Panc1 (cell line): ENCODE measurements at regions not wholly inside any gene's neighbourhood (a gene's known extent, or its start where the extent isn't known, plus 50 kb on each side); places are given as distances from the start of the nearest gene placed in this dataset.

ENCODE experiments used
- ATAC-seq: fragments of 200-7000 bp; cut with Tn5 transposase; 2 replicates; pipeline ENCODE4 v1.9.1; 2020; ENCODE audit warnings: mild to moderate bottlenecking, moderate library complexity
- BruUV-seq: library from RNA; stranded (reverse); fragments of 400-500 nt; replicated peaks from 2 replicates; lab custom pipeline; 2021; lab: Mats Ljungman, UMichigan
- CTCF ChIA-PET: fragments of 300-600 bp; sonication (Branson Sonifier 250); formaldehyde crosslinking; loops from one replicate; lab custom pipeline; 2022; ENCODE audit warnings: antibody characterized with exemption; lab: Charles Lee
- POLR2A ChIA-PET: fragments of 300-600 bp; sonication (Branson Sonifier 250); formaldehyde crosslinking; loops from one replicate; lab custom pipeline; 2022; ENCODE audit warnings: antibody characterized with exemption; lab: Charles Lee
- DNase-seq: peaks from one replicate; pipeline ENCODE4 v3.0.0-alpha.2; 2010; ENCODE audit warnings: low read depth, low spot score
- H3K27ac ChIP-seq: 2 replicates; pipeline ENCODE4 v1.5.1; 2011; ENCODE audit warnings: mild to moderate bottlenecking, low read length, inconsistent platforms
- H3K27me3 ChIP-seq: fragments of 200-500 bp; sonication (Bioruptor generic); 2 replicates; pipeline ENCODE4 v1.6.0; 2014; ENCODE audit warnings: low read length, inconsistent platforms; ENCODE audit not compliant: control insufficient read depth, insufficient read depth
- H3K36me3 ChIP-seq: fragments of 200-500 bp; sonication (Bioruptor generic); 2 replicates; pipeline ENCODE4 v1.5.1; 2014; ENCODE audit warnings: inconsistent platforms, mild to moderate bottlenecking, low read length, moderate library complexity; ENCODE audit not compliant: control insufficient read depth, insufficient read depth
- H3K4me1 ChIP-seq: 2 replicates; pipeline ENCODE4 v1.5.1; 2011; ENCODE audit warnings: inconsistent platforms, mild to moderate bottlenecking, low read length, moderate library complexity; ENCODE audit not compliant: control insufficient read depth, insufficient read depth
- H3K4me3 ChIP-seq, 2 experiments: 2 replicates each; pipeline ENCODE4 v1.5.1; 2011 to 2012; ENCODE audit warnings: low read depth in 2 of 2, low read length in 2 of 2, mild to moderate bottlenecking in 2 of 2, inconsistent platforms in 1 of 2, moderate library complexity in 1 of 2
- H3K9me3 ChIP-seq: fragments of 200-500 bp; sonication (Bioruptor generic); 2 replicates; pipeline ENCODE4 v1.5.1; 2014; ENCODE audit warnings: low read depth, mild to moderate bottlenecking, inconsistent platforms, low read length, moderate library complexity; ENCODE audit not compliant: control insufficient read depth, insufficient read depth
- POLR2AphosphoS5 ChIP-seq: IDR thresholded peaks from 2 replicates; pipeline ENCODE4 v1.6.1; 2012; ENCODE audit warnings: mild to moderate bottlenecking, low read depth, low read length, moderate library complexity
- SIN3A ChIP-seq: IDR thresholded peaks from 2 replicates; pipeline ENCODE4 v1.6.1; 2012; ENCODE audit warnings: low read depth, mild to moderate bottlenecking, low read length, moderate library complexity, borderline replicate concordance; ENCODE audit not compliant: insufficient read depth
- TCF7L2 ChIP-seq: IDR thresholded peaks from 2 replicates; pipeline ENCODE4 v1.6.1; 2011; ENCODE audit warnings: mild to moderate bottlenecking, low read depth, low read length, inconsistent platforms
- in situ Hi-C: cut with HindIII; loops from 2 replicates; pipeline ENCODE4 v1.10.0; 2016; ENCODE audit warnings: low sequenced_read_pairs, low pct_unique_long_range_greater_than_20kb
- intact Hi-C: fragments of 100-400 bp; cut with micrococcal nuclease; formaldehyde crosslinking; loops from one replicate; pipeline ENCODE4 v1.10.0; 2022; ENCODE audit not compliant: unreplicated experiment
- TF ChIP-seq, protein P1 (sequence below): fragments of 450-650 bp; IDR thresholded peaks from 2 replicates; pipeline ENCODE4 v1.5.1; 2017; ENCODE audit warnings: mild to moderate bottlenecking
- TF ChIP-seq, protein P2 (sequence below), 2 experiments: IDR thresholded peaks; 2 replicates each; pipeline ENCODE4 v1.6.1; 2011 to 2012; ENCODE audit warnings: low read depth in 2 of 2, control low read depth in 1 of 2, low read length in 1 of 2, mild to moderate bottlenecking in 1 of 2, moderate library complexity in 1 of 2; ENCODE audit not compliant: insufficient read depth in 1 of 2

DNA sequence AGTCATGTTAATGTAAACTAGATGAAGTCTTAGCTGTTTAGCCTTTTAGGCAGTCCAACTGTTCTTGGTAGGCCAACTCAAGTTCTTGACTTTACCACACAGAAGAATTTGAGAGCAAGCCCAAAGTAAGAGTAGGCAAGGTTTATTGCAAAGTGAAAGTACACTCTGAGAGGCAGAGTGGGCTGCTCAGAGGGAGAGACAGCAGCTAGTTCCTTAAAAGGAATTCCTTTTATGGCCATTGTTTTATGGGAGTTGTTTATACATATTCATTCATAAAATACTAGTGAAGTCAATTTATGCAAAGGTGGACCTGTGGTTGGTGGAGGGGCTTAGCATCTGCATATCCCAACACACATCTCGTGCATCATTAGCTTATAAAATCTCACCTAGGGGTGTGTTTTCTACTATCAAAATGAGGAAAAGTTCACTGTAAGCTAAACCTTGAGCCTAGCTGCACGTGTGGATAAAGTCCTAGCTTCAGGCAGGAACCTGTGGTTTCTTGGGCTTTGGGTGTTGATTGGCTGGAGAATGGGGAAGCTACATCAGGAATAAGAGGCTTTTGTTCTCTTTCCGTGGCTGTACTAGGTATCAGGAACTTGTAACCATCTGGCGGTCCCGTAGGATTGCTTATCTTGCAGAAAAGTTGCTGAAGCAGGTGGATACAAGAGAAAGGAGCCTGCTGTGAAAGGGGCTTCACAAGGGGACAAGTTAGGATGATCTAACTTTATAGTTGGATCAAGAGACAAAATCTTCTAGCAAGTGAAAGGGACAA, 110.4 kb upstream of the GULP1 start:
- Histone ChIP-seq H3K4me3 (no peak overlapping the region), H3K36me3 (no peaks in the 10 kb centered on the region), H3K9me3 (no peaks in the 10 kb centered on the region), H3K27ac (no peak overlapping the region), H3K27me3 (no peaks in the 10 kb centered on the region), H3K4me1 (no peaks in the 10 kb centered on the region)
- POLR2A ChIA-PET, result no interaction called here
- no peak for DNase-seq
- CTCF ChIA-PET, result interaction anchor here (0.6 kb wide), 1 partner anchor 681 kb away, joined by 3 read pairs; no protein-coding TSS in a partner anchor
- intact Hi-C loops (no loop called here), in situ Hi-C loops (no loop called here)
- no peak for ATAC-seq
- TF ChIP-seq POLR2AphosphoS5 (no peak), TCF7L2 (no peak), SIN3A (no peak)
- TF ChIP-seq, protein P1, sequence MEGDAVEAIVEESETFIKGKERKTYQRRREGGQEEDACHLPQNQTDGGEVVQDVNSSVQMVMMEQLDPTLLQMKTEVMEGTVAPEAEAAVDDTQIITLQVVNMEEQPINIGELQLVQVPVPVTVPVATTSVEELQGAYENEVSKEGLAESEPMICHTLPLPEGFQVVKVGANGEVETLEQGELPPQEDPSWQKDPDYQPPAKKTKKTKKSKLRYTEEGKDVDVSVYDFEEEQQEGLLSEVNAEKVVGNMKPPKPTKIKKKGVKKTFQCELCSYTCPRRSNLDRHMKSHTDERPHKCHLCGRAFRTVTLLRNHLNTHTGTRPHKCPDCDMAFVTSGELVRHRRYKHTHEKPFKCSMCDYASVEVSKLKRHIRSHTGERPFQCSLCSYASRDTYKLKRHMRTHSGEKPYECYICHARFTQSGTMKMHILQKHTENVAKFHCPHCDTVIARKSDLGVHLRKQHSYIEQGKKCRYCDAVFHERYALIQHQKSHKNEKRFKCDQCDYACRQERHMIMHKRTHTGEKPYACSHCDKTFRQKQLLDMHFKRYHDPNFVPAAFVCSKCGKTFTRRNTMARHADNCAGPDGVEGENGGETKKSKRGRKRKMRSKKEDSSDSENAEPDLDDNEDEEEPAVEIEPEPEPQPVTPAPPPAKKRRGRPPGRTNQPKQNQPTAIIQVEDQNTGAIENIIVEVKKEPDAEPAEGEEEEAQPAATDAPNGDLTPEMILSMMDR, result no peak
- TF ChIP-seq, protein P2, sequence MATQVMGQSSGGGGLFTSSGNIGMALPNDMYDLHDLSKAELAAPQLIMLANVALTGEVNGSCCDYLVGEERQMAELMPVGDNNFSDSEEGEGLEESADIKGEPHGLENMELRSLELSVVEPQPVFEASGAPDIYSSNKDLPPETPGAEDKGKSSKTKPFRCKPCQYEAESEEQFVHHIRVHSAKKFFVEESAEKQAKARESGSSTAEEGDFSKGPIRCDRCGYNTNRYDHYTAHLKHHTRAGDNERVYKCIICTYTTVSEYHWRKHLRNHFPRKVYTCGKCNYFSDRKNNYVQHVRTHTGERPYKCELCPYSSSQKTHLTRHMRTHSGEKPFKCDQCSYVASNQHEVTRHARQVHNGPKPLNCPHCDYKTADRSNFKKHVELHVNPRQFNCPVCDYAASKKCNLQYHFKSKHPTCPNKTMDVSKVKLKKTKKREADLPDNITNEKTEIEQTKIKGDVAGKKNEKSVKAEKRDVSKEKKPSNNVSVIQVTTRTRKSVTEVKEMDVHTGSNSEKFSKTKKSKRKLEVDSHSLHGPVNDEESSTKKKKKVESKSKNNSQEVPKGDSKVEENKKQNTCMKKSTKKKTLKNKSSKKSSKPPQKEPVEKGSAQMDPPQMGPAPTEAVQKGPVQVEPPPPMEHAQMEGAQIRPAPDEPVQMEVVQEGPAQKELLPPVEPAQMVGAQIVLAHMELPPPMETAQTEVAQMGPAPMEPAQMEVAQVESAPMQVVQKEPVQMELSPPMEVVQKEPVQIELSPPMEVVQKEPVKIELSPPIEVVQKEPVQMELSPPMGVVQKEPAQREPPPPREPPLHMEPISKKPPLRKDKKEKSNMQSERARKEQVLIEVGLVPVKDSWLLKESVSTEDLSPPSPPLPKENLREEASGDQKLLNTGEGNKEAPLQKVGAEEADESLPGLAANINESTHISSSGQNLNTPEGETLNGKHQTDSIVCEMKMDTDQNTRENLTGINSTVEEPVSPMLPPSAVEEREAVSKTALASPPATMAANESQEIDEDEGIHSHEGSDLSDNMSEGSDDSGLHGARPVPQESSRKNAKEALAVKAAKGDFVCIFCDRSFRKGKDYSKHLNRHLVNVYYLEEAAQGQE (IDR thresholded peaks at IDR 0.05; ENCODE audit: insufficient read depth in 1 of 2, low read depth in 2 of 2, low read length in 1 of 2), result no peak
- BruUV-seq, result no TSS peak

DNA sequence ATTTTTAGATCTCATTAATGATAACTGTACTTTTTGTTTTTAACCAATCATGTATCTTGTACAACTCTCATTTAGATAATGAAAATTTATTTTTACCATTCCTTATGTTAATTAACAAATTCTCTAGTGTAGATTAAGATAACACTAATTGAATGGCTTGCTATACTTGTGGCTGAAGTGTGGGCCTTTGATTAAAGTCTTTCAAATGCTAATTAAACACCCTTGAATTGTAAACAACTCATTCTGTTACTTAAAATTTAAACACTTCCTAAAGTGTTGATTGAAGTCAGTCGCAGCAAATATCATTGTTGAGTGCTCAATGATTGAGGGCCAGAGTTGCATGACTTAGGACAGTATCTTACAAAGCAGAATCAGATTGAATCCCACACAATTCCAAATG, 109.8 kb upstream of the GULP1 start:
- BruUV-seq, result no TSS peak
- no peaks in the 10 kb centered on the region for H3K4me1 ChIP-seq
- ATAC-seq, result no peak
- H3K4me3 ChIP-seq, result no peak overlapping the region
- CTCF ChIA-PET, result no interaction called here
- no peak for DNase-seq
- POLR2A ChIA-PET, result no interaction called here
- no peaks in the 10 kb centered on the region for H3K36me3 ChIP-seq
- H3K27me3 ChIP-seq, result no peaks in the 10 kb centered on the region
- intact Hi-C loops (no loop called here), in situ Hi-C loops (no loop called here)
- H3K9me3 ChIP-seq, result no peaks in the 10 kb centered on the region
- no peak overlapping the region for H3K27ac ChIP-seq
- TF ChIP-seq TCF7L2 (no peak), POLR2AphosphoS5 (no peak), SIN3A (no peak)
- TF ChIP-seq, protein P2 (IDR thresholded peaks at IDR 0.05; ENCODE audit: insufficient read depth in 1 of 2, low read depth in 2 of 2, low read length in 1 of 2), result no peak
- TF ChIP-seq, protein P1, result no peak
